ENCODE measurements at regions not wholly inside any gene's neighbourhood (a gene's known extent, or its start where the extent isn't known, plus 50 kb on each side); places are given as distances from the start of the nearest gene placed in this dataset.
"Not testable (repeated sequence)": the region's sequence is repeated elsewhere in the genome, so short reads cannot be mapped to it uniquely, and the experiment has no call there.

- no peak for DNase-seq
Measured at GRCh38 chr6:144477856-144478255, 192.7 kb downstream of the UTRN start.

GRCh38 chr6:144478483-144478882 lies 193.3 kb downstream of the UTRN start:
- no peak for DNase-seq

- no peak for DNase-seq
Measured at GRCh38 chr6:144479991-144480390, 194.9 kb downstream of the UTRN start.

GRCh38 chr6:144480473-144480872 lies 195.3 kb downstream of the UTRN start:
- no peak for DNase-seq

- DNase-seq: peak; percentile 9
Measured at GRCh38 chr6:144481527-144481926, 196.4 kb downstream of the UTRN start.

GRCh38 chr6:144482142-144482541 lies 197.0 kb downstream of the UTRN start:
- peak; percentile 77 for DNase-seq

- no peak for DNase-seq
Measured at GRCh38 chr6:144485531-144485930, 200.4 kb downstream of the UTRN start.

GRCh38 chr6:144488590-144488989 lies 203.5 kb downstream of the UTRN start:
- no peak for DNase-seq

GRCh38 chr6:144493035-144493910 lies 208.1 kb downstream of the UTRN start:
- no peak for DNase-seq

- DNase-seq: not testable (repeated sequence)
Measured at GRCh38 chr6:144495076-144495475, 209.9 kb downstream of the UTRN start.

GRCh38 chr6:144497650-144498049 lies 212.5 kb downstream of the UTRN start:
- DNase-seq: no peak

- peak; percentile 4 for DNase-seq
Measured at GRCh38 chr6:144500892-144501291, 215.8 kb downstream of the UTRN start.

GRCh38 chr6:144505214-144505613 lies 220.1 kb downstream of the UTRN start:
- not testable (repeated sequence) for DNase-seq

GRCh38 chr6:144506051-144506450 lies 220.9 kb downstream of the UTRN start:
- DNase-seq: not testable (repeated sequence)

GRCh38 chr6:144507772-144508312 lies 222.7 kb downstream of the UTRN start:
- not testable (repeated sequence) for DNase-seq

- no peak for DNase-seq
Measured at GRCh38 chr6:144510859-144511258, 225.7 kb downstream of the UTRN start.

- no peak for DNase-seq
Measured at GRCh38 chr6:144515761-144516160, 230.6 kb downstream of the UTRN start.

- no peak for DNase-seq
Measured at GRCh38 chr6:144519426-144519825, 234.3 kb downstream of the UTRN start.

GRCh38 chr6:144528743-144529425 lies 243.7 kb downstream of the UTRN start:
- DNase-seq: peak; percentile 67

GRCh38 chr6:144530118-144530517 lies 245.0 kb downstream of the UTRN start:
- no peak for DNase-seq

- DNase-seq: not testable (repeated sequence)
Measured at GRCh38 chr6:144532238-144532637, 247.1 kb downstream of the UTRN start.

GRCh38 chr6:144534180-144534579 lies 249.0 kb downstream of the UTRN start:
- no peak for DNase-seq

- DNase-seq: no peak
Measured at GRCh38 chr6:144535630-144536029, 250.5 kb downstream of the UTRN start.

- no peak for DNase-seq
Measured at GRCh38 chr6:144536079-144536478, 250.9 kb downstream of the UTRN start.

All from fibroblast of skin of back (primary cell).